Gastrocnemius medialis (tissue), 4 donors: ENCODE measurements at regions not wholly inside any gene's neighbourhood (a gene's known extent, or its start where the extent isn't known, plus 50 kb on each side); places are given as distances from the start of the nearest gene placed in this dataset.

Experiments used
- POLR2A ChIP-seq, 2 donors: fragments of 450-650 bp; IDR thresholded peaks; one replicate each; pipeline ENCODE4 v1.6.1; 2017; ENCODE audit warnings: antibody characterized with exemption in 2 of 2, mild to moderate bottlenecking in 2 of 2, moderate library complexity in 2 of 2
- TF ChIP-seq, protein P1 (sequence below), 5 experiments: fragments of 450-650 bp in 3 of 5; fragments of 200-600 bp in 2 of 5; sonication (generic) in 2 of 5; IDR thresholded peaks in 4 of 5; conservative IDR thresholded peaks in 1 of 5; 1 replicate in 4 of 5; 2 replicates in 1 of 5; pipeline ENCODE4 v1.5.1; 2016 to 2019; ENCODE audit warnings: antibody characterized with exemption in 5 of 5, mild to moderate bottlenecking in 3 of 5, moderate library complexity in 3 of 5

- TF ChIP-seq, protein P1, sequence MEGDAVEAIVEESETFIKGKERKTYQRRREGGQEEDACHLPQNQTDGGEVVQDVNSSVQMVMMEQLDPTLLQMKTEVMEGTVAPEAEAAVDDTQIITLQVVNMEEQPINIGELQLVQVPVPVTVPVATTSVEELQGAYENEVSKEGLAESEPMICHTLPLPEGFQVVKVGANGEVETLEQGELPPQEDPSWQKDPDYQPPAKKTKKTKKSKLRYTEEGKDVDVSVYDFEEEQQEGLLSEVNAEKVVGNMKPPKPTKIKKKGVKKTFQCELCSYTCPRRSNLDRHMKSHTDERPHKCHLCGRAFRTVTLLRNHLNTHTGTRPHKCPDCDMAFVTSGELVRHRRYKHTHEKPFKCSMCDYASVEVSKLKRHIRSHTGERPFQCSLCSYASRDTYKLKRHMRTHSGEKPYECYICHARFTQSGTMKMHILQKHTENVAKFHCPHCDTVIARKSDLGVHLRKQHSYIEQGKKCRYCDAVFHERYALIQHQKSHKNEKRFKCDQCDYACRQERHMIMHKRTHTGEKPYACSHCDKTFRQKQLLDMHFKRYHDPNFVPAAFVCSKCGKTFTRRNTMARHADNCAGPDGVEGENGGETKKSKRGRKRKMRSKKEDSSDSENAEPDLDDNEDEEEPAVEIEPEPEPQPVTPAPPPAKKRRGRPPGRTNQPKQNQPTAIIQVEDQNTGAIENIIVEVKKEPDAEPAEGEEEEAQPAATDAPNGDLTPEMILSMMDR (IDR thresholded peaks at IDR 0.05 in 4 of 5, conservative IDR thresholded peaks at IDR 0.05 in 1 of 5), result no peak
- TF ChIP-seq POLR2A (IDR thresholded peaks at IDR 0.05), result no peak
These were observed 313.6 kb downstream of the OLFM3 start for GRCh38 chr1:101683136-101683535.
